HepG2 (cell line): ENCODE measurements at regions not wholly inside any gene's neighbourhood (a gene's known extent, or its start where the extent isn't known, plus 50 kb on each side); places are given as distances from the start of the nearest gene placed in this dataset.

Experiments
- ATAC-seq: fragments of 200-7000 bp; cut with Tn5 transposase; 3 replicates; pipeline ENCODE4 v1.9.1; 2020; ENCODE audit warnings: mild to moderate bottlenecking, moderate library complexity
- BruUV-seq: library from RNA; stranded (reverse); fragments of 400-500 nt; replicated peaks from 2 replicates; lab custom pipeline; 2021; lab: Mats Ljungman, UMichigan
- CTCF ChIA-PET: fragments of 300-600 bp; formaldehyde crosslinking; extraction: SDS; loops from one replicate; lab custom pipeline; 2021; ENCODE audit warnings: low total read pairs, inconsistent platforms, low intra/inter-chr PET ratio; lab: Yijun Ruan, JAX
- POLR2A ChIA-PET: fragments of 350-600 bp; sonication (Branson Sonifier 250); formaldehyde crosslinking; loops from one replicate; lab custom pipeline; 2020; ENCODE audit warnings: antibody characterized with exemption, inconsistent platforms; lab: Yijun Ruan, JAX
- DNase-seq: peaks from one replicate; pipeline ENCODE4 v3.0.0-alpha.2; 2015; ENCODE audit warnings: low spot score
- FAIRE-seq: peaks from 3 replicates; lab custom pipeline; 2011; peaks lifted over from hg19 to GRCh38; lab: Jason Lieb, UNC
- H2AFZ ChIP-seq: one replicate; pipeline ENCODE4 v1.6.1; 2011; ENCODE audit warnings: low read length, inconsistent platforms
- H3K27ac ChIP-seq: fragments of 300-600 bp; 3 replicates; pipeline ENCODE4 v1.8.0; 2011; ENCODE audit warnings: mixed run types, mild to moderate bottlenecking, mixed read lengths, low read length, inconsistent platforms; ENCODE audit not compliant: insufficient read depth; ENCODE audit errors: extremely low read length
- H3K27me3 ChIP-seq, 2 experiments: fragments of 200-600 bp in 1 of 2; 2 replicates in 1 of 2; 3 replicates in 1 of 2; pipeline versions ENCODE4 v1.6.0 to v1.8.0; 2011; ENCODE audit warnings: low read length in 2 of 2, mild to moderate bottlenecking in 2 of 2, moderate library complexity in 2 of 2, inconsistent platforms in 1 of 2; ENCODE audit not compliant: insufficient read depth in 2 of 2, control insufficient read depth in 1 of 2
- H3K36me3 ChIP-seq, 2 experiments: fragments of 200-600 bp in 1 of 2; replicated peaks in 1 of 2; 2 replicates in 1 of 2; 3 replicates in 1 of 2; pipeline versions ENCODE4 v1.5.1 to v1.8.0; 2011; ENCODE audit warnings: low read length in 2 of 2, inconsistent platforms in 1 of 2; ENCODE audit not compliant: insufficient read depth in 2 of 2, control insufficient read depth in 1 of 2
- H3K4me1 ChIP-seq: 2 replicates; pipeline ENCODE4 v1.5.1; 2012; ENCODE audit warnings: low read length, inconsistent platforms; ENCODE audit not compliant: insufficient read depth
- H3K4me2 ChIP-seq: 2 replicates; pipeline ENCODE4 v1.6.0; 2011; ENCODE audit warnings: low read depth, low read length, inconsistent platforms
- H3K4me3 ChIP-seq, 3 experiments: fragments of 200-600 bp in 1 of 3; sonication (generic), shearing (Covaris generic) in 1 of 3; replicated peaks in 1 of 3; 2 replicates each; pipeline ENCODE4 v1.5.1; 2011 to 2016; ENCODE audit warnings: low read length in 3 of 3, inconsistent platforms in 2 of 3, low read depth in 2 of 3, mild to moderate bottlenecking in 2 of 3, control low read depth in 1 of 3, mixed read lengths in 1 of 3; ENCODE audit not compliant: insufficient read depth in 1 of 3
- H3K79me2 ChIP-seq: one replicate; pipeline ENCODE4 v1.6.1; 2011; ENCODE audit warnings: low read length, inconsistent platforms; ENCODE audit not compliant: insufficient read depth
- H3K9ac ChIP-seq: 2 replicates; pipeline ENCODE4 v1.6.0; 2011; ENCODE audit warnings: mild to moderate bottlenecking, low read depth, low read length, inconsistent platforms; ENCODE audit not compliant: insufficient read depth
- H3K9me3 ChIP-seq: 2 replicates; pipeline ENCODE4 v1.5.1; 2012; ENCODE audit warnings: mild to moderate bottlenecking, low read length
- H4K20me1 ChIP-seq: 2 replicates; pipeline ENCODE4 v1.6.0; 2011; ENCODE audit warnings: inconsistent platforms, mild to moderate bottlenecking, low read length, moderate library complexity; ENCODE audit not compliant: insufficient read depth
- AHDC1 ChIP-seq: sonication (generic); formaldehyde crosslinking; IDR thresholded peaks from 2 replicates; pipeline ENCODE4 v1.5.1; 2020; ENCODE audit warnings: mild to moderate bottlenecking, missing genetic modification reagents, borderline replicate concordance
- CBX1 ChIP-seq: IDR thresholded peaks from one replicate; pipeline ENCODE4 v1.6.1; 2016; ENCODE audit warnings: antibody characterized with exemption, low read depth
- CEBPB ChIP-seq: IDR thresholded peaks from 2 replicates; pipeline ENCODE4 v1.6.1; 2011; ENCODE audit warnings: low read depth, low read length, improper control_type of control experiment, borderline replicate concordance
- ELF1 ChIP-seq: sonication (generic); formaldehyde crosslinking; IDR thresholded peaks from 2 replicates; pipeline ENCODE4 v1.4.0; 2020; ENCODE audit warnings: missing genetic modification reagents
- NFYC ChIP-seq: IDR thresholded peaks from 2 replicates; pipeline ENCODE4 v1.6.1; 2016; ENCODE audit warnings: missing genetic modification reagents, missing compliant biosample characterization
- POLR2AphosphoS5 ChIP-seq: IDR thresholded peaks from 2 replicates; pipeline ENCODE4 v1.6.1; 2012; ENCODE audit warnings: low read depth, low read length
- PPARG ChIP-seq: conservative IDR thresholded peaks from 2 replicates; pipeline ENCODE4 v1.6.1; 2016; ENCODE audit warnings: missing biosample characterization, missing genetic modification reagents
- STAG1 ChIP-seq: sonication (generic); formaldehyde crosslinking; IDR thresholded peaks from 2 replicates; pipeline ENCODE4 v1.4.0; 2020; ENCODE audit warnings: missing genetic modification reagents
- TMF1 ChIP-seq: sonication (generic); formaldehyde crosslinking; IDR thresholded peaks from 2 replicates; pipeline ENCODE4 v1.8.1; 2022; ENCODE audit warnings: low read depth, missing genetic modification reagents
- ZNF160 ChIP-seq: sonication (generic); formaldehyde crosslinking; IDR thresholded peaks from 2 replicates; pipeline ENCODE4 v1.8.0; 2022; ENCODE audit warnings: mild to moderate bottlenecking, inconsistent platforms, missing genetic modification reagents
- ZNF17 ChIP-seq: sonication (generic); formaldehyde crosslinking; IDR thresholded peaks from 2 replicates; pipeline ENCODE4 v1.5.0; 2020; ENCODE audit warnings: mild to moderate bottlenecking, missing genetic modification reagents
- ZNF574 ChIP-seq: sonication (generic); formaldehyde crosslinking; IDR thresholded peaks from 2 replicates; pipeline ENCODE4 v1.4.0; 2020; ENCODE audit warnings: missing genetic modification reagents
- ZSCAN25 ChIP-seq: sonication (generic); formaldehyde crosslinking; IDR thresholded peaks from 2 replicates; pipeline ENCODE4 v1.8.0; 2022; ENCODE audit warnings: mild to moderate bottlenecking, missing genetic modification reagents
- WGBS: methylation state at CpG from one replicate; pipeline ENCODE4 v1.1.6; 2017; ENCODE audit warnings: low lambda C conversion rate; 5-methylcytosine and 5-hydroxymethylcytosine counted together
- in situ Hi-C: cut with HindIII; loops from 2 replicates; pipeline ENCODE4 v1.10.0; 2017; ENCODE audit warnings: low pct_unique_long_range_greater_than_20kb; ENCODE audit not compliant: extremely low pct_ligation_motif_present
- intact Hi-C: fragments of 100-400 bp; cut with micrococcal nuclease; formaldehyde crosslinking; loops from one replicate; pipeline ENCODE4 v1.10.0; 2022; ENCODE audit not compliant: unreplicated experiment
- TF ChIP-seq, protein P1 (sequence below): sonication (generic); formaldehyde crosslinking; conservative IDR thresholded peaks from 2 replicates; pipeline ENCODE4 v1.5.0; 2020; ENCODE audit warnings: missing genetic modification reagents
- TF ChIP-seq, protein P2 (sequence below): sonication (generic); formaldehyde crosslinking; IDR thresholded peaks from 2 replicates; pipeline ENCODE4 v1.8.0; 2022; ENCODE audit warnings: mild to moderate bottlenecking, missing genetic modification reagents, moderate library complexity

DNA sequence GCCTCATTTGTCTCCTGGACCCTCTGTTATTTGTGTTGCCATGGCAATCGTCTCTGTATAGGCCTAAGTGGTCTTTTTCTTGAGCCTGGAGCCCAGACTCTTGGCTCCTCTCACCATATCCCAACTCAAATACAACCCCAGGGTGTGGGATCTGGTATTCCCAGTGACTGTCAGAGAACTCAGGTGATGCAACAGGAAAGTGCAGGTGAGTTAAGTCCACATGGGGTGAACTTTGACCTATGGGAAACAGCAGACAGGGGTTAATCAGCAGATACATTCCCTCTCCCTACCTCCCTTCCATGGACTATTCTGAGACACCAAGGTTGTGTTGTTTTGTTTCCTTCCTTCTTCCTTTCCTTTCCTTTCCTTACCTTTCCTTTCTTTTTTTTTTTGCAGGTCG lies 130.9 kb upstream of the RPS6KA3 start:
- CTCF ChIA-PET, result no interaction called here
- no peaks in the 10 kb centered on the region for H3K27me3 ChIP-seq
- in situ Hi-C loops (no loop called here), intact Hi-C loops (no loop called here)
- POLR2A ChIA-PET, result no interaction called here
- H4K20me1 ChIP-seq, result no peaks in the 10 kb centered on the region
- H3K9me3 ChIP-seq, result no peaks in the 10 kb centered on the region
- FAIRE-seq (peak; percentile 82), DNase-seq (peak; percentile 73), ATAC-seq (peak; percentile 61)
- H3K4me3 ChIP-seq, result no peak overlapping the region
- peaks cover 64% of the 10 kb centered on the region for H3K4me1 ChIP-seq
- H3K9ac ChIP-seq, result no peak overlapping the region
- WGBS, result 5% methylated on average over 2 of the region's 2 CpGs
- no peaks in the 10 kb centered on the region for H3K36me3 ChIP-seq
- peak overlapping the region; percentile 50 for H3K27ac ChIP-seq
- BruUV-seq, result no TSS peak
- peak overlapping the region; percentile 58 for H3K4me2 ChIP-seq
- H3K79me2 ChIP-seq, result no peaks in the 10 kb centered on the region
- no peak overlapping the region for H2AFZ ChIP-seq
- TF ChIP-seq ZNF574 (CRISPR knock-in tag) (0 out of 2 replicates have a peak, but pooled peaks have one; percentile 28), CEBPB (peak; percentile 64; the same call in 1 of the 2 replicates), STAG1 (no peak), ZSCAN25 (CRISPR knock-in tag) (no peak), ZNF160 (CRISPR knock-in tag) (no peak), AHDC1 (CRISPR knock-in tag) (peak; percentile 59; the same call in 1 of the 2 replicates), PPARG (CRISPR knock-in tag) (0 out of 2 replicates have a peak, but pooled peaks have one; percentile 37), POLR2AphosphoS5 (no peak), NFYC (CRISPR knock-in tag) (no peak), TMF1 (CRISPR knock-in tag) (no peak), ZNF17 (CRISPR knock-in tag) (no peak), ELF1 (CRISPR knock-in tag) (no peak), CBX1 (no peak)
- TF ChIP-seq, protein P1, sequence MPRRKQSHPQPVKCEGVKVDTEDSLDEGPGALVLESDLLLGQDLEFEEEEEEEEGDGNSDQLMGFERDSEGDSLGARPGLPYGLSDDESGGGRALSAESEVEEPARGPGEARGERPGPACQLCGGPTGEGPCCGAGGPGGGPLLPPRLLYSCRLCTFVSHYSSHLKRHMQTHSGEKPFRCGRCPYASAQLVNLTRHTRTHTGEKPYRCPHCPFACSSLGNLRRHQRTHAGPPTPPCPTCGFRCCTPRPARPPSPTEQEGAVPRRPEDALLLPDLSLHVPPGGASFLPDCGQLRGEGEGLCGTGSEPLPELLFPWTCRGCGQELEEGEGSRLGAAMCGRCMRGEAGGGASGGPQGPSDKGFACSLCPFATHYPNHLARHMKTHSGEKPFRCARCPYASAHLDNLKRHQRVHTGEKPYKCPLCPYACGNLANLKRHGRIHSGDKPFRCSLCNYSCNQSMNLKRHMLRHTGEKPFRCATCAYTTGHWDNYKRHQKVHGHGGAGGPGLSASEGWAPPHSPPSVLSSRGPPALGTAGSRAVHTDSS (CRISPR knock-in tag), result no peak
- TF ChIP-seq, protein P2, sequence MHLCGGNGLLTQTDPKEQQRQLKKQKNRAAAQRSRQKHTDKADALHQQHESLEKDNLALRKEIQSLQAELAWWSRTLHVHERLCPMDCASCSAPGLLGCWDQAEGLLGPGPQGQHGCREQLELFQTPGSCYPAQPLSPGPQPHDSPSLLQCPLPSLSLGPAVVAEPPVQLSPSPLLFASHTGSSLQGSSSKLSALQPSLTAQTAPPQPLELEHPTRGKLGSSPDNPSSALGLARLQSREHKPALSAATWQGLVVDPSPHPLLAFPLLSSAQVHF (CRISPR knock-in tag), result no peak
